ENCODE measurements at regions not wholly inside any gene's neighbourhood (a gene's known extent, or its start where the extent isn't known, plus 50 kb on each side); places are given as distances from the start of the nearest gene placed in this dataset.
A peak's percentile ranks its signal among the peaks of the same experiment; 100 is the strongest.

GRCh38 chr5:61910771-61911170 lies 395.2 kb upstream of the KIF2A start:
- DNase-seq (ENCODE audit: low read depth) = no peak

- no peak for DNase-seq (ENCODE audit: low read depth)
Observed at GRCh38 chr5:61912559-61912958, 393.4 kb upstream of the KIF2A start.

- DNase-seq (ENCODE audit: low read depth) = no peak
Observed at GRCh38 chr5:61915646-61916045, 390.4 kb upstream of the KIF2A start.

- peak; percentile 36 for DNase-seq (ENCODE audit: low read depth)
Observed at GRCh38 chr5:61916621-61917620, 389.1 kb upstream of the KIF2A start.

GRCh38 chr5:61918611-61919010 lies 387.4 kb upstream of the KIF2A start:
- DNase-seq (ENCODE audit: low read depth) = no peak

GRCh38 chr5:61919920-61920319 lies 386.1 kb upstream of the KIF2A start:
- peak; percentile 59 for DNase-seq (ENCODE audit: low read depth)

- DNase-seq (ENCODE audit: low read depth) = no peak
Observed at GRCh38 chr5:61924251-61924650, 381.8 kb upstream of the KIF2A start.

- DNase-seq (ENCODE audit: low read depth) = no peak
Observed at GRCh38 chr5:61926911-61927310, 379.1 kb upstream of the KIF2A start.

- peak; percentile 28 for DNase-seq (ENCODE audit: low read depth)
Observed at GRCh38 chr5:61931236-61931635, 374.8 kb upstream of the KIF2A start.

GRCh38 chr5:61933787-61934626 lies 372.0 kb upstream of the KIF2A start:
- peak; percentile 62 for DNase-seq (ENCODE audit: low read depth)

GRCh38 chr5:61941637-61942036 lies 364.4 kb upstream of the KIF2A start:
- no peak for DNase-seq (ENCODE audit: low read depth)

GRCh38 chr5:61942462-61943049 lies 363.4 kb upstream of the KIF2A start:
- no peak for DNase-seq (ENCODE audit: low read depth)

- DNase-seq (ENCODE audit: low read depth) = no peak
Observed at GRCh38 chr5:61943713-61944112, 362.3 kb upstream of the KIF2A start.

GRCh38 chr5:61948151-61948550 lies 357.9 kb upstream of the KIF2A start:
- DNase-seq (ENCODE audit: low read depth) = no peak

- no peak for DNase-seq (ENCODE audit: low read depth)
Observed at GRCh38 chr5:61949054-61949678, 356.8 kb upstream of the KIF2A start.

- no peak for DNase-seq (ENCODE audit: low read depth)
Observed at GRCh38 chr5:61949679-61950435, 356.1 kb upstream of the KIF2A start.

- no peak for DNase-seq (ENCODE audit: low read depth)
Observed at GRCh38 chr5:61951295-61951694, 354.7 kb upstream of the KIF2A start.

GRCh38 chr5:61953913-61954312 lies 352.1 kb upstream of the KIF2A start:
- no peak for DNase-seq (ENCODE audit: low read depth)

- peak; percentile 21 for DNase-seq (ENCODE audit: low read depth)
Observed at GRCh38 chr5:61964201-61964600, 341.8 kb upstream of the KIF2A start.

- DNase-seq (ENCODE audit: low read depth) = peak; percentile 5
Observed at GRCh38 chr5:61965069-61965468, 340.9 kb upstream of the KIF2A start.

GRCh38 chr5:61965490-61965889 lies 340.5 kb upstream of the KIF2A start:
- no peak for DNase-seq (ENCODE audit: low read depth)

All from iris pigment epithelial cell (primary cell).